ENCODE measurements at regions not wholly inside any gene's neighbourhood (a gene's known extent, or its start where the extent isn't known, plus 50 kb on each side); places are given as distances from the start of the nearest gene placed in this dataset.

DNA sequence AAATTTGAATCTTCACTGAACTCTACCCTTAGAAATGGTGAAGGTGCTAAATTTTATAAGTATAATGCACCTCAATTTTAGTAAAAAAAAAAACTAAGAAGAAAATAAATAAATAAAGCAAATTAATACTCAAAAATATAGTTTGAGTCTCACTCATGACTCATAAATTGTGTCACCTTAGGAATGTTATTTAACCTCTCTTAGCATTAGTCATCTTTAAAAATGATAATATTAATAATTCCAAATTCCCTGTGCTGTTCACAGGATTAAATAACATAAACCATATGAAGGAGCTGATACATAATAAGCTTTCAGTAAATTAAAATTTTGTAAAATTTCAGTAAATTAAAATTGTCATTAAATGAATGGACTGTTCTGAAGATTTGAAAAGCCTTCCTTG lies 339.8 kb upstream of the RGMB start:
- in situ Hi-C loops (cut with HindIII; ENCODE audit: low pct_ligation_motif_present, low pct_unique_long_range_greater_than_20kb, low sequenced_read_pairs), result no loop called here
- DNase-seq, result no peak

- DNase-seq, result no peak
- in situ Hi-C loops (cut with HindIII; ENCODE audit: low pct_ligation_motif_present, low pct_unique_long_range_greater_than_20kb, low sequenced_read_pairs), result no loop called here
These were observed 336.8 kb upstream of the RGMB start for GRCh38 chr5:98436667-98437066.

DNA sequence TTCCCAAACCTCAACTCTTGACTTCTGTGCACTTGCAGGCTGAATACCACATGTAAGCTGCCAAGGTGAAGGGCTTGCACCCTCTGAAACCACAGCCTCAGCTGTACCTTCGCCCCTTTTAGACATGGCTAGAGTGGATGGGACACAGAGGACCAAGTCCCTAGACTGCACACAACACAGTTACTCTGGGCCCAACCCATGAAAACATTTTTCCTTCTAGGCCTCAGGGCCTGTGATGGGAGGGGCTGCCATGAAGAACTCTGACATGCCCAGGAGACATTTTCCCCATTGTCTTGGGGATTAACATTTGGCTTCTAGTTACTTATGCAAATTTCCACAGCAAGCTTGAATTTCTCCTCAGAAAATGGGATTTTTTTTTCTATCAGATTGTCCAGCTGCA lies 331.0 kb upstream of the RGMB start:
- in situ Hi-C loops (cut with HindIII; ENCODE audit: low pct_ligation_motif_present, low pct_unique_long_range_greater_than_20kb, low sequenced_read_pairs), result no loop called here
- no peak for DNase-seq

DNA sequence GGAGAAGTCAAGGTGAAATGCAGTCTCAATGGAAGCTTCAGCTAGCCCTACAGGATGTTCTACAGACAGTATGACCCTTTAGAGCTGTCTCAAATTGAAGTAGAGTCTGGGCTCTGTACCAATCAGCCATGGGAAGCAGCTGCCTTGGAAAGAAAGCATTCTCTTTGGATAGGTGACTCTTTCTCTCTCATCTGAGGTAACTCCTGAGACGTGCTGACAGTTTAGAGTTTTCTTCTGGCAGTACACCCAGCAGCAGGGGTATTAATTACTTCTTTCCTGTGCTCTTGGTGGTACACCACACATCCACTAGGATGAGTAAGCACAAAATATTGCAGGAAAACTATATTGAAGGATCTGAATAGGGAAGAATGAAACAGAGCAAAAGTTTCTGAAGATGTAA lies 329.6 kb upstream of the RGMB start:
- no peak for DNase-seq
- in situ Hi-C loops (cut with HindIII; ENCODE audit: low pct_ligation_motif_present, low pct_unique_long_range_greater_than_20kb, low sequenced_read_pairs), result no loop called here

DNA sequence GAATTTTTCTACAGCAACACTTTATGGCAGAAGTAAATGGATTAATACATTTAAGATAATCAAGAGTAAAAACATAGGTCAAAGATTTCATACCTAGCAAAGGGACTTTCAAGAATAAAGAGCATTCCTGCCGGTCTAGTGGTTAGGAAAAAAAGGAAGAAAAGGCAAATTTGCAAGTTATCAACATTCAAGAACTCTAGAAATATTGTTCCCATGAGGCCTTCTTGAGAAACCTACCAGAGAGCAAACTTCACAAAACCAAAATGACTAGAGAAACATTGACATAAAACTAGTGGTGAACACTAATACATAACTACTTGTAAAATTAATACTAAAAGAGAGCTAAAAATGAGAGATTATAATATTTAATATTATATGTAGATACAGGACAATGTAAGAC lies 320.2 kb upstream of the RGMB start:
- no peak for DNase-seq

GRCh38 chr5:98454407-98454806 lies 319.1 kb upstream of the RGMB start:
- no peak for DNase-seq
- in situ Hi-C loops (cut with HindIII; ENCODE audit: low pct_ligation_motif_present, low pct_unique_long_range_greater_than_20kb, low sequenced_read_pairs), result no loop called here

More for the DNA sequence above, 320.2 kb upstream of the RGMB start:
- in situ Hi-C loops (cut with HindIII; ENCODE audit: low pct_ligation_motif_present, low pct_unique_long_range_greater_than_20kb, low sequenced_read_pairs), result no loop called here

DNA sequence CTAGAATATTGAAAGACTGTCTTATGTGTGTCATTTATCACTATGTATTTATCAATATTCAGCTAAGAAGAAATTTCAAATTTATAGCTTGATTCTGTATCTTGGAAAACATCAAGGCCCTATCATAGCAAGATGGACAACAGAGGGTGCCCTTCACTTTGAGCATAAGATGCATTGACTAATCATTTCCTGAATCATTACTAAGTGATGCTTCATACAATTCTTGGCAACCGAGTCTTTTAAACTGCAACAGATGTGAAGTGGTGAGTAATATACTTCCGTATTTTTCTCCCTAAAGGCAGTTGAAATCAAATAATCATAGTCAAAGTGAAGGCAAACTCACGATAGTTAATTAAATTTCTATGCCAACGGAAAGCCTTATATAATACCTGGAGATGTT lies 318.6 kb upstream of the RGMB start:
- DNase-seq, result peak; percentile 83
- in situ Hi-C loops (cut with HindIII; ENCODE audit: low pct_ligation_motif_present, low pct_unique_long_range_greater_than_20kb, low sequenced_read_pairs), result no loop called here

- DNase-seq, result no peak
- in situ Hi-C loops (cut with HindIII; ENCODE audit: low pct_ligation_motif_present, low pct_unique_long_range_greater_than_20kb, low sequenced_read_pairs), result no loop called here
These were observed 317.8 kb upstream of the RGMB start for GRCh38 chr5:98455665-98456064.

DNA sequence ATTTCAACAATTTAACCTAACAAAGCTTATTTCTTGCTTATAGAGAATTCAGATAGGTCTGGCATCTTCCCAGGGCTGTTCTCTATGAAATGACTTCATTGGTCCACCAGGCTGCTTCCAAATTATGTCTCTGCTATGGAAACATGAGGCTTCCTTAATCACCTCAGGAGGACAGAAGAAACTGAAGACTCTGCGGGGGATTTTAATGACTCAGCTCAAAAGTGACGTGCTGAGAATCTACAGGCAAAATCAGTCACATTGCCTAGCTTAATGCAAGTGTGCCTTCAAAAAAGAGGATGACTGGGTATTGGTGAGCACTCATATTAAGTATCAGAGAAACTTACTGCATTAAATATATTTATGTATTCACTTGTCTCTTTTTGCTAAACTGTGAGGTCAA lies 315.5 kb upstream of the RGMB start:
- no peak for DNase-seq
- in situ Hi-C loops (cut with HindIII; ENCODE audit: low pct_ligation_motif_present, low pct_unique_long_range_greater_than_20kb, low sequenced_read_pairs), result no loop called here

GRCh38 chr5:98458726-98459125 lies 314.7 kb upstream of the RGMB start:
- in situ Hi-C loops (cut with HindIII; ENCODE audit: low pct_ligation_motif_present, low pct_unique_long_range_greater_than_20kb, low sequenced_read_pairs), result no loop called here
- no peak for DNase-seq

GRCh38 chr5:98460536-98460935 lies 312.9 kb upstream of the RGMB start:
- DNase-seq, result no peak
- in situ Hi-C loops (cut with HindIII; ENCODE audit: low pct_ligation_motif_present, low pct_unique_long_range_greater_than_20kb, low sequenced_read_pairs), result no loop called here

GRCh38 chr5:98461485-98461884 lies 312.0 kb upstream of the RGMB start:
- DNase-seq, result no peak
- in situ Hi-C loops (cut with HindIII; ENCODE audit: low pct_ligation_motif_present, low pct_unique_long_range_greater_than_20kb, low sequenced_read_pairs), result no loop called here

GRCh38 chr5:98463222-98463621 lies 310.2 kb upstream of the RGMB start:
- DNase-seq, result no peak
- in situ Hi-C loops (cut with HindIII; ENCODE audit: low pct_ligation_motif_present, low pct_unique_long_range_greater_than_20kb, low sequenced_read_pairs), result no loop called here

- in situ Hi-C loops (cut with HindIII; ENCODE audit: low pct_ligation_motif_present, low pct_unique_long_range_greater_than_20kb, low sequenced_read_pairs), result no loop called here
- no peak for DNase-seq
These were observed 309.8 kb upstream of the RGMB start for GRCh38 chr5:98463676-98464075.

- in situ Hi-C loops (cut with HindIII; ENCODE audit: low pct_ligation_motif_present, low pct_unique_long_range_greater_than_20kb, low sequenced_read_pairs), result no loop called here
- no peak for DNase-seq
These were observed 308.6 kb upstream of the RGMB start for GRCh38 chr5:98464737-98465330.

- DNase-seq, result peak; percentile 59
- in situ Hi-C loops (cut with HindIII; ENCODE audit: low pct_ligation_motif_present, low pct_unique_long_range_greater_than_20kb, low sequenced_read_pairs), result no loop called here
These were observed 305.1 kb upstream of the RGMB start for GRCh38 chr5:98468188-98468869.

GRCh38 chr5:98470747-98471146 lies 302.7 kb upstream of the RGMB start:
- DNase-seq, result no peak
- in situ Hi-C loops (cut with HindIII; ENCODE audit: low pct_ligation_motif_present, low pct_unique_long_range_greater_than_20kb, low sequenced_read_pairs), result no loop called here

DNA sequence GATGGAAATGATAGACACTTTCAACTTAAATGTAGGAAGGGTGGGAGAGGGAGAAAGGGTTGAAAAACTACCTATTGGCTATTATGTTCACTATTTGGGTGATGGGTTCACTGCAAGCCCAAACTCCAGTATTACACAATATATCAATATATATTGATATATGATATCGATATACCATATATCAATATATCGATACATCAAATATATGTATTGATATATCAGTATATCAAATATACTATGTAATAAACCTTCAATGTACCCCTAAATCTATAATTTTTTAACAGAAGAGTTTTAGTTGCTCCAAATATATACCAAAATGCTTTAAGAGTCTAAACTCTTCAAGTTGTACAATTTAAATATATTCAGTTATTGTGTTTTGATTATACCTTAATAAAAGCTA lies 302.0 kb upstream of the RGMB start:
- in situ Hi-C loops (cut with HindIII; ENCODE audit: low pct_ligation_motif_present, low pct_unique_long_range_greater_than_20kb, low sequenced_read_pairs), result no loop called here
- DNase-seq, result no peak

- in situ Hi-C loops (cut with HindIII; ENCODE audit: low pct_ligation_motif_present, low pct_unique_long_range_greater_than_20kb, low sequenced_read_pairs), result no loop called here
- DNase-seq, result no peak
These were observed 299.2 kb upstream of the RGMB start for GRCh38 chr5:98474216-98474615.

- in situ Hi-C loops (cut with HindIII; ENCODE audit: low pct_ligation_motif_present, low pct_unique_long_range_greater_than_20kb, low sequenced_read_pairs), result no loop called here
- DNase-seq, result no peak
These were observed 298.7 kb upstream of the RGMB start for GRCh38 chr5:98474782-98475181.
